H1 (cell line): ENCODE measurements at regions not wholly inside any gene's neighbourhood (a gene's known extent, or its start where the extent isn't known, plus 50 kb on each side); places are given as distances from the start of the nearest gene placed in this dataset.

ENCODE experiments used
- CTCF ChIA-PET: fragments of 300-600 bp; sonication (Branson Sonifier 250); formaldehyde crosslinking; loops from one replicate; lab custom pipeline; 2021; ENCODE audit not compliant: partially characterized antibody; lab: Charles Lee
- POLR2A ChIA-PET: fragments of 300-600 bp; sonication (Branson Sonifier 250); formaldehyde crosslinking; loops from one replicate; lab custom pipeline; 2021; ENCODE audit warnings: inconsistent platforms; ENCODE audit not compliant: partially characterized antibody; lab: Charles Lee
- DNase-seq, 2 experiments: peaks; one replicate each; pipeline versions ENCODE4 v3.0.0 to v3.0.0-alpha.2; 2010 to 2022; ENCODE audit warnings: low spot score in 2 of 2, low read depth in 1 of 2, mixed read lengths in 1 of 2
- FAIRE-seq: peaks from 2 replicates; lab custom pipeline; 2011; peaks lifted over from hg19 to GRCh38; lab: Jason Lieb, UNC
- H2AFZ ChIP-seq: 2 replicates; pipeline ENCODE4 v1.8.1; 2012; ENCODE audit warnings: low read length, inconsistent platforms
- H2AK5ac ChIP-seq: 2 replicates; pipeline ENCODE4 v1.6.1; 2013; ENCODE audit warnings: low read depth, low read length
- H2BK120ac ChIP-seq: replicated peaks from 2 replicates; pipeline ENCODE3; 2013; ENCODE audit warnings: low read depth, low read length, inconsistent platforms
- H2BK12ac ChIP-seq: 2 replicates; pipeline ENCODE4 v1.6.1; 2013; ENCODE audit warnings: low read depth, low read length
- H2BK15ac ChIP-seq: 2 replicates; pipeline ENCODE4 v1.6.1; 2013; ENCODE audit warnings: low read length
- H2BK20ac ChIP-seq: 2 replicates; pipeline ENCODE4 v1.6.1; 2013; ENCODE audit warnings: low read length
- H2BK5ac ChIP-seq: 2 replicates; pipeline ENCODE4 v1.6.1; 2013; ENCODE audit warnings: low read depth, low read length
- H3K14ac ChIP-seq: 2 replicates; pipeline ENCODE4 v1.6.1; 2013; ENCODE audit warnings: inconsistent platforms; ENCODE audit not compliant: insufficient read length
- H3K18ac ChIP-seq: 2 replicates; pipeline ENCODE4 v1.6.1; 2013; ENCODE audit warnings: low read length; ENCODE audit errors: extremely low read depth
- H3K23ac ChIP-seq: 2 replicates; pipeline ENCODE4 v1.6.1; 2013; ENCODE audit warnings: inconsistent platforms; ENCODE audit not compliant: insufficient read length
- H3K23me2 ChIP-seq: 2 replicates; pipeline ENCODE4 v1.6.1; 2013; ENCODE audit warnings: low read depth, low read length
- H3K27ac ChIP-seq: 2 replicates; pipeline ENCODE4 v1.6.1; 2011; ENCODE audit warnings: low read depth, low read length, inconsistent platforms
- H3K27me3 ChIP-seq, 4 experiments: replicated peaks in 1 of 4; 1 replicate in 1 of 4; 2 replicates in 3 of 4; pipeline versions ENCODE4 v1.6.1 to v1.8.1; 2011 to 2013; ENCODE audit warnings: low read length in 3 of 4, mild to moderate bottlenecking in 3 of 4, inconsistent platforms in 2 of 4, mixed read lengths in 2 of 4, moderate library complexity in 1 of 4; ENCODE audit not compliant: control insufficient read depth in 3 of 4, insufficient read depth in 3 of 4; ENCODE audit errors: extremely low read depth in 1 of 4
- H3K36me3 ChIP-seq, 4 experiments: 2 replicates each; pipeline versions ENCODE4 v1.6.1 to v1.8.1; 2011 to 2013; ENCODE audit warnings: mild to moderate bottlenecking in 4 of 4, low read length in 3 of 4, moderate library complexity in 2 of 4, control low read depth in 1 of 4, inconsistent platforms in 1 of 4; ENCODE audit not compliant: insufficient read depth in 4 of 4, control insufficient read depth in 2 of 4
- H3K4ac ChIP-seq: replicated peaks from 2 replicates; pipeline ENCODE3; 2013; ENCODE audit warnings: low read length, low read depth, mixed read lengths, inconsistent platforms; ENCODE audit not compliant: insufficient read length
- H3K4me1 ChIP-seq, 4 experiments: replicated peaks in 1 of 4; 1 replicate in 1 of 4; 2 replicates in 3 of 4; pipeline versions ENCODE4 v1.6.1 to v1.8.1; 2011 to 2013; ENCODE audit warnings: low read length in 3 of 4, inconsistent platforms in 2 of 4, mixed read lengths in 1 of 4; ENCODE audit not compliant: insufficient read depth in 4 of 4, control insufficient read depth in 3 of 4
- H3K4me2 ChIP-seq, 2 experiments: 2 replicates each; pipeline versions ENCODE4 v1.6.1 to v1.8.1; 2011 to 2013; ENCODE audit warnings: low read depth in 2 of 2, low read length in 2 of 2, control low read depth in 1 of 2, inconsistent platforms in 1 of 2, mild to moderate bottlenecking in 1 of 2; ENCODE audit not compliant: insufficient read depth in 1 of 2
- H3K4me3 ChIP-seq, 4 experiments: fragments of 200-600, 300-600 bp in 1 of 4; sonication (generic), shearing (Covaris generic), sonication (Bioruptor Twin) in 1 of 4; 2 replicates each; pipeline versions ENCODE4 v1.5.1 to v1.8.1; 2011 to 2016; ENCODE audit warnings: low read length in 4 of 4, low read depth in 3 of 4, control low read depth in 2 of 4, inconsistent platforms in 2 of 4, mild to moderate bottlenecking in 2 of 4, mixed read lengths in 1 of 4, moderate library complexity in 1 of 4; ENCODE audit not compliant: insufficient read depth in 2 of 4; ENCODE audit errors: extremely low read depth in 1 of 4
- H3K56ac ChIP-seq: replicated peaks from 2 replicates; pipeline ENCODE3; 2013; ENCODE audit warnings: low read depth, mild to moderate bottlenecking, mixed read lengths, low read length, inconsistent platforms; ENCODE audit not compliant: insufficient read length
- H3K79me1 ChIP-seq: 2 replicates; pipeline ENCODE4 v1.6.1; 2013; ENCODE audit warnings: low read depth, low read length, control low read depth
- H3K79me2 ChIP-seq, 2 experiments: 2 replicates each; pipeline versions ENCODE4 v1.6.1 to v1.8.1; 2012 to 2013; ENCODE audit warnings: low read length in 2 of 2, mild to moderate bottlenecking in 2 of 2, inconsistent platforms in 1 of 2; ENCODE audit not compliant: insufficient read depth in 2 of 2, control insufficient read depth in 1 of 2
- H3K9ac ChIP-seq, 4 experiments: replicated peaks in 1 of 4; 1 replicate in 1 of 4; 2 replicates in 3 of 4; pipeline versions ENCODE4 v1.6.1 to v1.8.1; 2011 to 2013; ENCODE audit warnings: low read depth in 3 of 4, low read length in 3 of 4, control low read depth in 2 of 4, mild to moderate bottlenecking in 2 of 4, moderate library complexity in 2 of 4, inconsistent platforms in 1 of 4; ENCODE audit errors: extremely low read depth in 1 of 4
- H3K9me3 ChIP-seq, 2 experiments: 2 replicates each; pipeline versions ENCODE4 v1.6.1 to v1.8.1; 2012 to 2013; ENCODE audit warnings: mild to moderate bottlenecking in 2 of 2, moderate library complexity in 2 of 2, control low read depth in 1 of 2, inconsistent platforms in 1 of 2, low read depth in 1 of 2, low read length in 1 of 2, mixed read lengths in 1 of 2; ENCODE audit not compliant: insufficient read depth in 2 of 2
- H4K20me1 ChIP-seq, 2 experiments: replicated peaks in 1 of 2; 2 replicates each; pipeline versions ENCODE3 to v1.8.1; 2011 to 2013; ENCODE audit warnings: inconsistent platforms in 2 of 2, low read length in 2 of 2, mild to moderate bottlenecking in 1 of 2; ENCODE audit not compliant: insufficient read depth in 2 of 2, control insufficient read depth in 1 of 2
- H4K5ac ChIP-seq: 2 replicates; pipeline ENCODE4 v1.6.1; 2013; ENCODE audit warnings: low read length, low read depth, mixed read lengths, inconsistent platforms; ENCODE audit not compliant: insufficient read length
- H4K8ac ChIP-seq: 2 replicates; pipeline ENCODE4 v1.8.0; 2013; ENCODE audit warnings: mild to moderate bottlenecking, moderate library complexity, low read length, inconsistent platforms; ENCODE audit not compliant: insufficient read depth; ENCODE audit errors: extremely low read depth
- H4K91ac ChIP-seq: replicated peaks from 2 replicates; pipeline ENCODE3; 2013; ENCODE audit warnings: low read length, mixed read lengths, inconsistent platforms; ENCODE audit not compliant: insufficient read length
- ATF2 ChIP-seq: IDR thresholded peaks from 2 replicates; pipeline ENCODE4 v1.6.1; 2012; ENCODE audit warnings: low read length, inconsistent platforms
- CTCF ChIP-seq, 3 experiments: IDR thresholded peaks; 1 replicate in 2 of 3; 2 replicates in 1 of 3; pipeline versions ENCODE4 v1.5.1 to v1.6.1; 2011; ENCODE audit warnings: low read length in 3 of 3, mild to moderate bottlenecking in 3 of 3, inconsistent platforms in 2 of 3, low read depth in 1 of 3, moderate library complexity in 1 of 3; ENCODE audit not compliant: insufficient read depth in 1 of 3; ENCODE audit errors: control extremely low read depth in 1 of 3
- FOSL1 ChIP-seq: IDR thresholded peaks from 2 replicates; pipeline ENCODE4 v1.6.1; 2011; ENCODE audit warnings: mild to moderate bottlenecking, low read depth, low read length, moderate library complexity; ENCODE audit not compliant: insufficient read depth
- JUN ChIP-seq: IDR thresholded peaks from 2 replicates; pipeline ENCODE4 v1.6.1; 2011; ENCODE audit warnings: low read depth, mild to moderate bottlenecking, improper control_type of control experiment, low read length
- WGBS, 2 experiments: shearing (Covaris generic) in 1 of 2; methylation state at CpG; one replicate each; pipeline versions ENCODE4 v1.1.6 to v1.1.7; 2013 to 2015; ENCODE audit warnings: low lambda C conversion rate in 2 of 2, mixed read lengths in 2 of 2, inconsistent platforms in 1 of 2, low coverage in 1 of 2, missing lambda C conversion rate in 1 of 2; ENCODE audit not compliant: insufficient replicate concordance in 2 of 2, insufficient coverage in 1 of 2, insufficient read length in 1 of 2; ENCODE audit errors: extremely low coverage in 1 of 2, missing lambda C conversion rate in 1 of 2; 5-methylcytosine and 5-hydroxymethylcytosine counted together

- H4K20me1 ChIP-seq = no peaks in the 10 kb centered on the region
- H3K9me3 ChIP-seq = no peaks in the 10 kb centered on the region
- no peaks in the 10 kb centered on the region for H3K79me1 ChIP-seq
- H3K23ac ChIP-seq = no peak overlapping the region
- H2BK5ac ChIP-seq = no peak overlapping the region
- H3K79me2 ChIP-seq = no peaks in the 10 kb centered on the region
- 100% methylated on average over 1 of the region's 1 CpG; no CpG with 5 or more reads in 1 of the 2 experiments for WGBS, 2 experiments
- H2BK15ac ChIP-seq = no peak overlapping the region
- H4K91ac ChIP-seq = no peak overlapping the region
- H3K4me3 ChIP-seq = no peak overlapping the region
- no peak overlapping the region for H2AK5ac ChIP-seq
- no peak overlapping the region for H4K8ac ChIP-seq
- H3K27ac ChIP-seq = no peak overlapping the region
- POLR2A ChIA-PET = no interaction called here
- H3K27me3 ChIP-seq = no peaks in the 10 kb centered on the region
- no peak overlapping the region for H3K4ac ChIP-seq
- peaks cover 0 to 17% (median 6%) of the 10 kb centered on the region in 4 experiments; a peak in 5 of 7 replicates for H3K4me1 ChIP-seq
- H3K4me2 ChIP-seq = no peak overlapping the region
- no peak overlapping the region for H3K9ac ChIP-seq
- H3K18ac ChIP-seq = no peak overlapping the region
- FAIRE-seq (no peak), DNase-seq (no peak)
- H3K14ac ChIP-seq = no peak overlapping the region
- no peak overlapping the region for H2BK12ac ChIP-seq
- no peak overlapping the region for H3K56ac ChIP-seq
- no peak overlapping the region for H2AFZ ChIP-seq
- no peak for TF ChIP-seq CTCF (IDR thresholded peaks at IDR 0.05; ENCODE audit: control extremely low read depth in 1 of 3, insufficient read depth in 1 of 3, low read depth in 1 of 3, low read length in 3 of 3)
- no peak for TF ChIP-seq ATF2
- TF ChIP-seq JUN = no peak
- no peak for TF ChIP-seq FOSL1
- H3K23me2 ChIP-seq = no peaks in the 10 kb centered on the region
- no peak overlapping the region for H2BK20ac ChIP-seq
- H3K36me3 ChIP-seq = no peaks in the 10 kb centered on the region
- CTCF ChIA-PET = no interaction called here
- H2BK120ac ChIP-seq = no peak overlapping the region
- H4K5ac ChIP-seq = no peak overlapping the region
These were observed 123.2 kb downstream of the B3GNT2 start for GRCh38 chr2:62319070-62319469.
